OCI-LY1 (cell line): ENCODE measurements at regions not wholly inside any gene's neighbourhood (a gene's known extent, or its start where the extent isn't known, plus 50 kb on each side); places are given as distances from the start of the nearest gene placed in this dataset.

Experiments
- H2AFZ ChIP-seq: fragments of 200-600 bp; sonication (generic), shearing (Covaris generic); 2 replicates; pipeline ENCODE4 v1.6.0; 2014; ENCODE audit warnings: antibody characterized with exemption, mild to moderate bottlenecking, low read length
- H3F3A ChIP-seq: fragments of 200-600 bp; sonication (generic), shearing (Covaris generic); 2 replicates; pipeline ENCODE4 v1.6.0; 2014; ENCODE audit warnings: mild to moderate bottlenecking, antibody characterized with exemption, low read length, moderate library complexity; ENCODE audit not compliant: insufficient read depth
- H3K27ac ChIP-seq: fragments of 200-600 bp; sonication (generic); 2 replicates; pipeline ENCODE4 v1.5.1; 2014; ENCODE audit warnings: low read length, mixed run types, mild to moderate bottlenecking, low read depth; ENCODE audit not compliant: poor library complexity, severe bottlenecking
- H3K27me3 ChIP-seq: fragments of 200-600 bp; sonication (generic); 2 replicates; pipeline ENCODE4 v1.6.0; 2014; ENCODE audit warnings: antibody characterized with exemption, mild to moderate bottlenecking, low read length, moderate library complexity; ENCODE audit not compliant: insufficient read depth
- H3K36me3 ChIP-seq: fragments of 200-600 bp; sonication (generic); 2 replicates; pipeline ENCODE4 v1.6.1; 2014; ENCODE audit warnings: mild to moderate bottlenecking, antibody characterized with exemption, low read length, moderate library complexity, mixed read lengths; ENCODE audit not compliant: insufficient read depth
- H3K4me1 ChIP-seq: fragments of 200-600 bp; sonication (generic); 2 replicates; pipeline ENCODE4 v1.5.1; 2014; ENCODE audit warnings: mild to moderate bottlenecking, low read length, moderate library complexity; ENCODE audit not compliant: insufficient read depth, severe bottlenecking
- H3K4me2 ChIP-seq: fragments of 200-600 bp; sonication (generic), shearing (Covaris generic); 2 replicates; pipeline ENCODE4 v1.6.1; 2014; ENCODE audit warnings: low read length
- H3K4me3 ChIP-seq: fragments of 200-600 bp; sonication (generic); 2 replicates; pipeline ENCODE4 v1.5.1; 2014; ENCODE audit warnings: low read length, low read depth, mild to moderate bottlenecking, mixed read lengths; ENCODE audit not compliant: poor library complexity, severe bottlenecking
- H3K79me2 ChIP-seq: fragments of 200-600 bp; shearing (Covaris generic); 2 replicates; pipeline ENCODE4 v1.6.1; 2016; ENCODE audit warnings: mixed run types, low read length, mixed read lengths; ENCODE audit not compliant: insufficient read depth
- H3K9ac ChIP-seq: fragments of 200-600 bp; sonication (generic), shearing (Covaris generic); 2 replicates; pipeline ENCODE4 v1.6.1; 2014; ENCODE audit warnings: mild to moderate bottlenecking, low read length, mixed read lengths
- H3K9me2 ChIP-seq: fragments of 200-600 bp; sonication (generic), shearing (Covaris generic); 2 replicates; pipeline ENCODE4 v1.6.1; 2014; ENCODE audit warnings: low read depth, mild to moderate bottlenecking, low read length, mixed read lengths
- H3K9me3 ChIP-seq: fragments of 200-600 bp; shearing (Covaris generic); 2 replicates; pipeline ENCODE4 v1.6.1; 2014; ENCODE audit warnings: low read length, mixed read lengths
- H4K20me1 ChIP-seq: fragments of 200-600 bp; sonication (generic), shearing (Covaris generic); 2 replicates; pipeline ENCODE4 v1.6.0; 2016; ENCODE audit warnings: mild to moderate bottlenecking, low read length; ENCODE audit not compliant: insufficient read depth
- EZH2 ChIP-seq: fragments of 200-600 bp; sonication (generic), shearing (Covaris generic); IDR thresholded peaks from 2 replicates; pipeline ENCODE4 v1.8.0; 2017; ENCODE audit warnings: borderline replicate concordance, mixed run types, mild to moderate bottlenecking, antibody characterized with exemption, low read length, moderate library complexity, mixed read lengths
- TF ChIP-seq, protein P1 (sequence below): fragments of 200-600 bp; sonication (generic), shearing (Covaris generic); IDR thresholded peaks from 2 replicates; pipeline ENCODE4 v1.5.1; 2017; ENCODE audit warnings: mild to moderate bottlenecking, antibody characterized with exemption, low read length, moderate library complexity, mixed read lengths

GRCh38 chr4:121485190-121485804, 104.5 kb upstream of the QRFPR start:
- H3K4me1 ChIP-seq, result no peaks in the 10 kb centered on the region
- H3K79me2 ChIP-seq, result no peaks in the 10 kb centered on the region
- no peaks in the 10 kb centered on the region for H3K36me3 ChIP-seq
- no peak for TF ChIP-seq EZH2
- TF ChIP-seq, protein P1, sequence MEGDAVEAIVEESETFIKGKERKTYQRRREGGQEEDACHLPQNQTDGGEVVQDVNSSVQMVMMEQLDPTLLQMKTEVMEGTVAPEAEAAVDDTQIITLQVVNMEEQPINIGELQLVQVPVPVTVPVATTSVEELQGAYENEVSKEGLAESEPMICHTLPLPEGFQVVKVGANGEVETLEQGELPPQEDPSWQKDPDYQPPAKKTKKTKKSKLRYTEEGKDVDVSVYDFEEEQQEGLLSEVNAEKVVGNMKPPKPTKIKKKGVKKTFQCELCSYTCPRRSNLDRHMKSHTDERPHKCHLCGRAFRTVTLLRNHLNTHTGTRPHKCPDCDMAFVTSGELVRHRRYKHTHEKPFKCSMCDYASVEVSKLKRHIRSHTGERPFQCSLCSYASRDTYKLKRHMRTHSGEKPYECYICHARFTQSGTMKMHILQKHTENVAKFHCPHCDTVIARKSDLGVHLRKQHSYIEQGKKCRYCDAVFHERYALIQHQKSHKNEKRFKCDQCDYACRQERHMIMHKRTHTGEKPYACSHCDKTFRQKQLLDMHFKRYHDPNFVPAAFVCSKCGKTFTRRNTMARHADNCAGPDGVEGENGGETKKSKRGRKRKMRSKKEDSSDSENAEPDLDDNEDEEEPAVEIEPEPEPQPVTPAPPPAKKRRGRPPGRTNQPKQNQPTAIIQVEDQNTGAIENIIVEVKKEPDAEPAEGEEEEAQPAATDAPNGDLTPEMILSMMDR, result no peak
- no peak overlapping the region for H2AFZ ChIP-seq
- no peak overlapping the region for H3K4me3 ChIP-seq
- H4K20me1 ChIP-seq, result no peaks in the 10 kb centered on the region
- no peaks in the 10 kb centered on the region for H3K9me3 ChIP-seq
- no peak overlapping the region for H3K27ac ChIP-seq
- no peaks in the 10 kb centered on the region for H3K27me3 ChIP-seq
- no peaks in the 10 kb centered on the region for H3F3A ChIP-seq
- no peak overlapping the region for H3K4me2 ChIP-seq
- H3K9ac ChIP-seq, result no peak overlapping the region
- H3K9me2 ChIP-seq, result no peaks in the 10 kb centered on the region

DNA sequence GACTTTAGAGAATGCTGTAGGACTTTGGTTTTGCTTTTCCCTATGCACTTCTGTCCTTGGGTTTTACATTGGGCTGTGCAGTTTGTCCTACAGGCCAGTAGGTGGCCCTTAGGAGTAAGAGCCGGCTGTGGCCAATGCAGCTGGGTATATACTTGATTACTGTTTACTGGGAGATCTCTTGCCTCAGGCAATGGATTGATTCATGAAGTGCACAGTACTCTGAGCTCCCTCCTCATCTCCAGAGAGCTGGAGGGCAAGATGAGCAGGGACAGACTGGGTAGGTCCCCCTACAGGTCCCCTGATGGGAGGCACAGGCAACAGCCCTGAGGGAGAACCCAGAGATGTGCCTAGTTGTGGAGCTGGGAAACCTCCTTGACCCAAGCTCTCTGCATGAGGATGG, 103.8 kb upstream of the QRFPR start:
- no peaks in the 10 kb centered on the region for H3F3A ChIP-seq
- no peaks in the 10 kb centered on the region for H3K9me2 ChIP-seq
- no peak overlapping the region for H2AFZ ChIP-seq
- no peak for TF ChIP-seq EZH2
- TF ChIP-seq, protein P1, result peak; percentile 64
- H3K4me2 ChIP-seq, result no peak overlapping the region
- H3K79me2 ChIP-seq, result no peaks in the 10 kb centered on the region
- H3K9ac ChIP-seq, result no peak overlapping the region
- H3K36me3 ChIP-seq, result no peaks in the 10 kb centered on the region
- H3K9me3 ChIP-seq, result no peaks in the 10 kb centered on the region
- H3K4me1 ChIP-seq, result no peaks in the 10 kb centered on the region
- no peak overlapping the region for H3K27ac ChIP-seq
- H4K20me1 ChIP-seq, result no peaks in the 10 kb centered on the region
- no peaks in the 10 kb centered on the region for H3K27me3 ChIP-seq
- no peak overlapping the region for H3K4me3 ChIP-seq

GRCh38 chr4:121479808-121480207, 99.0 kb upstream of the QRFPR start:
- no peak overlapping the region for H3K9ac ChIP-seq
- H3K27ac ChIP-seq, result no peak overlapping the region
- H3K36me3 ChIP-seq, result no peaks in the 10 kb centered on the region
- no peaks in the 10 kb centered on the region for H3K79me2 ChIP-seq
- H2AFZ ChIP-seq, result no peak overlapping the region
- H4K20me1 ChIP-seq, result no peaks in the 10 kb centered on the region
- H3K9me2 ChIP-seq, result no peaks in the 10 kb centered on the region
- no peaks in the 10 kb centered on the region for H3K27me3 ChIP-seq
- H3K4me3 ChIP-seq, result no peak overlapping the region
- H3K9me3 ChIP-seq, result no peaks in the 10 kb centered on the region
- no peaks in the 10 kb centered on the region for H3F3A ChIP-seq
- TF ChIP-seq, protein P1, result no peak
- TF ChIP-seq EZH2, result no peak
- no peaks in the 10 kb centered on the region for H3K4me1 ChIP-seq
- no peak overlapping the region for H3K4me2 ChIP-seq
